ENCODE measurements at regions not wholly inside any gene's neighbourhood (a gene's known extent, or its start where the extent isn't known, plus 50 kb on each side); places are given as distances from the start of the nearest gene placed in this dataset.

DNA sequence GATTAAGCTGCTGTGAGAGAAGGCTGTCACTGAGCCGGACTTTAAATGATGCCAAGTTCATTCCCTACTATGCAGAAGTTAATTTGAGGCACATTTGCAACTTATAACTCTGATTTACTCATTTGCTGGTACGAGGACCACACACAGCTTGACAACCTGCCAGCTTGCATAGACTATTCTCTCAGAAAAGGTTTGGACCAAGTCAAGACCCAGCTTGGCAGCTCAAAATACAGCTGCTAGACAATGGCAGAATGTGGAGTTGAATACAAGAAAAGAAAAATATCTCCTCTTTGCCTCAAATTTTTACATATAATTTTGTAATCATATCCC is 338.9 kb downstream of the DHX15 start:
- H3K27me3 ChIP-seq (ENCODE audit: control insufficient read depth, insufficient read depth, low read length), result no peaks in the 10 kb centered on the region

DNA sequence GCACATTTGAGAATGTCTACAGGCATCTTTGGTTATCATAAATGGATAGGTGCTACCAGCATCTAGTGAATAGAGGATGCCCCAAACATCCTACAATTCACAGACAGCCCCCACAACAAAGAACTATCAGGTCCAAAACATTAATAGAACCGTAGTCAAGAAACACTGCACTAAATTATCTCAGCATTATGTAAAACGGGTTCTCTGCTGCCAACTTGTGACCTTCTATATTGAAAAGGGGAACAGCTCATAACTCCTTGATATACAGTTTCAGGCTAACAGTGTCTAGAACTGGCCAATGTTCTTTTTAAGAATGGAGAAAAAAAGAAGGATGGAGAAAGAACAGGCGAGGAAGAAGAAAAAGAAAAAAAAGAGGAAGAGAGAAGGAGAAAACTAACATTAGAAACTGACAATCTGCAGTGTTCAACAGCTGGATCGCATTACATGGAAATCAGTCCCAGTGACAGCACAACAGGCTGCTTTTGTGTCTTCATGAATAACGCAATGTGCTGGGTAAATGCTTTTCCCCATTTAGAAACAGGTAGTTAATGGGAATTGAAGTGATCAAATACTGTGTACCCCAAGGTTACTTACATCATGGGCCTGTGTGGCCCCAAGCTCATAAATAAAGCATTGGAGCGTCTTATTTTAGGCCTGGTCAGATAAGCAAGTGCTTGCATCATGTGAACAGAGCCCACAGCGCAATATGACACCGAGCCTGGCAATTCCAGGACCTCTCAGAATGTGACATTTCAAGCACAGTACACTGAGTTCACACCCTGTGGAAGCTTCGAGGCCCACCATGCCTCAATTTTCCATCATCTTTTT is 339.5 kb downstream of the DHX15 start:
- H3K27ac ChIP-seq (ENCODE audit: low read depth, low read length), result no peak overlapping the region
- H3K9me3 ChIP-seq (ENCODE audit: control insufficient read depth, insufficient read depth, low read depth, low read length), result no peaks in the 10 kb centered on the region
- no peaks in the 10 kb centered on the region for H3K36me3 ChIP-seq (ENCODE audit: control insufficient read depth, insufficient read depth, low read length)
- H3K9ac ChIP-seq (ENCODE audit: low read length), result no peak overlapping the region
- H3K27me3 ChIP-seq (ENCODE audit: control insufficient read depth, insufficient read depth, low read length), result no peaks in the 10 kb centered on the region
- H3K4me1 ChIP-seq (ENCODE audit: control insufficient read depth, insufficient read depth, low read length), result peaks cover 15% of the 10 kb centered on the region
- H3K4me3 ChIP-seq (ENCODE audit: low read depth, low read length), result no peak overlapping the region

More for the DNA sequence above, 338.9 kb downstream of the DHX15 start:
- Histone ChIP-seq H3K9me3 (ENCODE audit: control insufficient read depth, insufficient read depth, low read depth, low read length) (no peaks in the 10 kb centered on the region), H3K4me3 (ENCODE audit: low read depth, low read length) (no peak overlapping the region), H3K36me3 (ENCODE audit: control insufficient read depth, insufficient read depth, low read length) (no peaks in the 10 kb centered on the region), H3K9ac (ENCODE audit: low read length) (no peak overlapping the region), H3K27ac (ENCODE audit: low read depth, low read length) (no peak overlapping the region), H3K4me1 (ENCODE audit: control insufficient read depth, insufficient read depth, low read length) (peaks cover 15% of the 10 kb centered on the region)

DNA sequence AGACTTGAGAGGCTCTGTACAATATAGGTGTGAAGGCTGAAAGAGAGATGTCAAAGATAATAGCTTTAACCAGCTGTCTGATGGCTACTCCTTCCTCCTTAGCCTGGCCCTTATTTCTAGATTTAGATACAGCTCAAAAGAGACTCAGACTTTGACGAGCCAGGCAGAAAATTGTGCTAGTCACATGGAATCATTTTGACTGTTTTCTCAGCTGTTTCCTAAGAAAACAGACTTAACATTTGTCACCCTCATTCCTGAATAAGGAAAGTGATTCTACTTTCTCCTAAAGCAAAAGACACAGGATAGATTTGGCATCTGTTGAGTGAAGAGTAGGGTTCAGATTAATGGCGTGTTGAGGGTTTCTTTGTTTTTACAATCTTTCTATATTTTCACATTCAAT is 340.7 kb downstream of the DHX15 start:
- H3K9ac ChIP-seq (ENCODE audit: low read length), result no peak overlapping the region
- H3K4me3 ChIP-seq (ENCODE audit: low read depth, low read length), result no peak overlapping the region
- H3K36me3 ChIP-seq (ENCODE audit: control insufficient read depth, insufficient read depth, low read length), result no peaks in the 10 kb centered on the region
- H3K27me3 ChIP-seq (ENCODE audit: control insufficient read depth, insufficient read depth, low read length), result no peaks in the 10 kb centered on the region
- H3K27ac ChIP-seq (ENCODE audit: low read depth, low read length), result no peak overlapping the region
- peaks cover 12% of the 10 kb centered on the region for H3K4me1 ChIP-seq (ENCODE audit: control insufficient read depth, insufficient read depth, low read length)
- no peaks in the 10 kb centered on the region for H3K9me3 ChIP-seq (ENCODE audit: control insufficient read depth, insufficient read depth, low read depth, low read length)

DNA sequence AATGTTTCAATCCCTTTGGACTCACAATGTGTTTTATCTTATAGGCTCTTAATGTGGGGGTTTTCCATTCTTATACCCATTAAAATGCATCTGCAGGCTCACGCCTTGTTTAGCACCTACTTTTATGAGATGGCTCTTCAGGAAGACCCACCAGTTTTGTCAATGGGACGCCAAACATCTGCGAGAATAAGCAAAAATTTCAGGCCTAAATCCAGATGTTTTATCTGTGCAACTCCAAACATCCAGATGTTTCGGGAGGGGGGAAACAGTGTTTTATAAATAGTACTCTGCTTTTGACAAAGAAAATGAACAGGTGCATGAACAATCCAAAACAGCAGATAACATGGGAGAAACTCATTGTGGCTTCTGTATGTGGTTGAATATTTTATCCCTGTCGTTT is 342.8 kb downstream of the DHX15 start:
- Histone ChIP-seq H3K4me3 (ENCODE audit: low read depth, low read length) (no peak overlapping the region), H3K9ac (ENCODE audit: low read length) (no peak overlapping the region), H3K36me3 (ENCODE audit: control insufficient read depth, insufficient read depth, low read length) (no peaks in the 10 kb centered on the region), H3K9me3 (ENCODE audit: control insufficient read depth, insufficient read depth, low read depth, low read length) (no peaks in the 10 kb centered on the region), H3K27me3 (ENCODE audit: control insufficient read depth, insufficient read depth, low read length) (no peaks in the 10 kb centered on the region), H3K4me1 (ENCODE audit: control insufficient read depth, insufficient read depth, low read length) (peaks cover 8% of the 10 kb centered on the region), H3K27ac (ENCODE audit: low read depth, low read length) (no peak overlapping the region)

DNA sequence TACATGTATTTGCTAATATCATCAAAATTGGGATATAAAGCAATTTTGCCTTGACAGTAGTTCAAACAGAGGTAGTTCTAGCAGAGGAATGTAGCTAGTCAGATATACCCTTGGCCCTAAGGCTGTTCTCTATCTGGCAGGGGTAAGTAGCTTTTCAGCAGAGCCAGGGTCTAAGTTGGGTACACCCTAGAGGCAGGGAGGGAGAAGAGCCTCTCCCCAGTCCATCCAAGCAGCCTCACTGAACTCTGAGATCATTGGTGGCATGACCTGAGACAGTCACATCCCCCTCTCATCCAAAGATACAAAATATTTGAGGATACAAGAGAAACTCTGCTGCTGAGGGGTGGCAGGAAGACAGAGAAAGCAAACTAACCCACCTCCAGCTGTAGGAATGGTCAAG is 343.7 kb downstream of the DHX15 start:
- H3K9ac ChIP-seq (ENCODE audit: low read length), result no peak overlapping the region
- H3K36me3 ChIP-seq (ENCODE audit: control insufficient read depth, insufficient read depth, low read length), result no peaks in the 10 kb centered on the region
- no peaks in the 10 kb centered on the region for H3K27me3 ChIP-seq (ENCODE audit: control insufficient read depth, insufficient read depth, low read length)
- H3K9me3 ChIP-seq (ENCODE audit: control insufficient read depth, insufficient read depth, low read depth, low read length), result no peaks in the 10 kb centered on the region
- no peak overlapping the region for H3K27ac ChIP-seq (ENCODE audit: low read depth, low read length)
- peaks cover 11% of the 10 kb centered on the region for H3K4me1 ChIP-seq (ENCODE audit: control insufficient read depth, insufficient read depth, low read length)
- H3K4me3 ChIP-seq (ENCODE audit: low read depth, low read length), result no peak overlapping the region

DNA sequence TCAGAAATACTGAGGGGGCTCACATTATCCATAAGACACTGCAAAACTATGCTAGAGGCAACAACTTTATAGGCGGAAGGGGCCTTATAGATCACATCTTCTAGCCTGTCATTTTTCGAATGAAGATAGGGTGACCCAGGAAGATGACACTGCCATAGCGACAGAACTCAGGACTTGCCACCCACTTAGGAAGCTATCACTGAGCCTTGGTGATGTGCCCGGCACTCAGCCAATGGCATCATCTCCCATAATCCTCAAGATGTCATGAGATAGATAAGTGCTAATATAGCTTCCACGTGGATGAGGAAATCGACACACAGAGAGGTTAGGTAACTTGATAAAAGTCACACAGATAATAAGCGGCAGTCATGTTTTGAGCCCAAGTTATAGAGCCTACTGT is 346.6 kb downstream of the DHX15 start:
- Histone ChIP-seq H3K27me3 (ENCODE audit: control insufficient read depth, insufficient read depth, low read length) (no peaks in the 10 kb centered on the region), H3K27ac (ENCODE audit: low read depth, low read length) (no peak overlapping the region), H3K4me1 (ENCODE audit: control insufficient read depth, insufficient read depth, low read length) (0 out of 2 replicates have a peak, but pooled peaks cover 8% of the 10 kb centered on the region), H3K4me3 (ENCODE audit: low read depth, low read length) (no peak overlapping the region), H3K9ac (ENCODE audit: low read length) (no peak overlapping the region), H3K9me3 (ENCODE audit: control insufficient read depth, insufficient read depth, low read depth, low read length) (no peaks in the 10 kb centered on the region), H3K36me3 (ENCODE audit: control insufficient read depth, insufficient read depth, low read length) (no peaks in the 10 kb centered on the region)

DNA sequence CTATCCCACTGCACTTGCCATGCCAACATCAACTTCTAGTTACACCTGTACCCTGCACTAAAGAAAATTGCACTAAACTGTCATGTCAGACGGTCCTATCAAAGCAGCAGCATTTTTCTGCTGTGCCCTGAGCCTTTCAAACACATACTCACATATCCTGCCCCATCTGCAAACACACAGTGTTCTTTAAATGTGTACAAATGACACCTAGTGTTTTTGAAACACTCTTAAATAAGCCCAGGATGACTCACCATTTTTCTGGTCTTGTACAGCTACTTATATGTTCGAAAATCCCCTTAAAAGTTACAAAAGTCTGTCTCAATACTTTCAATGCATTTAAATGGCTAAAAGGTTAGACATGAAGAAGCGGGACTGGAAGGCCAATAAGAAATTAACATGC is 346.7 kb upstream of the PPARGC1A start:
- Histone ChIP-seq H3K27ac (ENCODE audit: low read depth, low read length) (no peak overlapping the region), H3K9ac (ENCODE audit: low read length) (no peak overlapping the region), H3K27me3 (ENCODE audit: control insufficient read depth, insufficient read depth, low read length) (no peaks in the 10 kb centered on the region), H3K36me3 (ENCODE audit: control insufficient read depth, insufficient read depth, low read length) (no peaks in the 10 kb centered on the region), H3K4me1 (ENCODE audit: control insufficient read depth, insufficient read depth, low read length) (0 out of 2 replicates have a peak, but pooled peaks cover 8% of the 10 kb centered on the region), H3K9me3 (ENCODE audit: control insufficient read depth, insufficient read depth, low read depth, low read length) (no peaks in the 10 kb centered on the region), H3K4me3 (ENCODE audit: low read depth, low read length) (no peak overlapping the region)

DNA sequence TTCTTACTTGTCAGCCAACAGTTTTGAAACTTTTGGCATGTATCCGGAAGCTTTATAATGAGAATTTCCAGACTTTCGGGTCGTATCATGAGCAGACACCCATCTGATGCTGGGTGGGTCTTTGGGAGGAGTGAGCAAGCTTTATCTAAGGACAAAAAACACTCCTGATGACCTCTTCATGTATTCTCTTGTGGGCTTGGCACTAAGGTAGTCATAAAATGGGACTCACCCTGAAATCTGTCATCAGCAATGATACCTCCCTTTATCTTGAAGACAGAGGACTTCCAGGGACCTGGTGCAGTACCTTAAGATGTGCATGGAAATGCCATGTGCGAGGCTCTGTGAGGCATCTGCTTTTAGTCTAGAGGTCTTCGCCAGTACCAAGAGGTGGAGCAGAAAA is 346.3 kb upstream of the PPARGC1A start:
- no peaks in the 10 kb centered on the region for H3K27me3 ChIP-seq (ENCODE audit: control insufficient read depth, insufficient read depth, low read length)
- no peak overlapping the region for H3K27ac ChIP-seq (ENCODE audit: low read depth, low read length)
- H3K4me1 ChIP-seq (ENCODE audit: control insufficient read depth, insufficient read depth, low read length), result 0 out of 2 replicates have a peak, but pooled peaks cover 8% of the 10 kb centered on the region
- H3K36me3 ChIP-seq (ENCODE audit: control insufficient read depth, insufficient read depth, low read length), result no peaks in the 10 kb centered on the region
- H3K9ac ChIP-seq (ENCODE audit: low read length), result no peak overlapping the region
- no peak overlapping the region for H3K4me3 ChIP-seq (ENCODE audit: low read depth, low read length)
- H3K9me3 ChIP-seq (ENCODE audit: control insufficient read depth, insufficient read depth, low read depth, low read length), result no peaks in the 10 kb centered on the region

DNA sequence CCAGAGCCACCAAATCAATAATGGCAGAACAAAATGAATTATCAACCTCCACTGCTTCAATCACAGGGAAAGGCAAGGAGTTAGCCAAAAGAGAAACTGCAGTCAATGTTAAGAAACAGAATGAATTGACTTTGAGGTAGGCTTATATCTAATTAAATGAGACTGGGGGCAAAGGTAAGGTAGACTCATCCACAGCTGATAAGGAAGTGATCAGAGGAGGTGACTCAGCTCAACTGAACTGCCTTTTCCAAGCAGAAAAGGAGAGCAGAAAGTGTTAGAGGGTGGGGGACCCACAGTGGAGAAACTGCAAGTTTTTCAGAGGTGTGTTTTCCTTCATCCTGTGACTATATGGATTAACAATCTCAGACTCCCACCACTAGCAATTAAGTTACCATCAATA is 345.8 kb upstream of the PPARGC1A start:
- H3K27ac ChIP-seq (ENCODE audit: low read depth, low read length), result no peak overlapping the region
- H3K9me3 ChIP-seq (ENCODE audit: control insufficient read depth, insufficient read depth, low read depth, low read length), result no peaks in the 10 kb centered on the region
- no peak overlapping the region for H3K4me3 ChIP-seq (ENCODE audit: low read depth, low read length)
- no peaks in the 10 kb centered on the region for H3K36me3 ChIP-seq (ENCODE audit: control insufficient read depth, insufficient read depth, low read length)
- no peak overlapping the region for H3K9ac ChIP-seq (ENCODE audit: low read length)
- 0 out of 2 replicates have a peak, but pooled peaks cover 8% of the 10 kb centered on the region for H3K4me1 ChIP-seq (ENCODE audit: control insufficient read depth, insufficient read depth, low read length)
- no peaks in the 10 kb centered on the region for H3K27me3 ChIP-seq (ENCODE audit: control insufficient read depth, insufficient read depth, low read length)

DNA sequence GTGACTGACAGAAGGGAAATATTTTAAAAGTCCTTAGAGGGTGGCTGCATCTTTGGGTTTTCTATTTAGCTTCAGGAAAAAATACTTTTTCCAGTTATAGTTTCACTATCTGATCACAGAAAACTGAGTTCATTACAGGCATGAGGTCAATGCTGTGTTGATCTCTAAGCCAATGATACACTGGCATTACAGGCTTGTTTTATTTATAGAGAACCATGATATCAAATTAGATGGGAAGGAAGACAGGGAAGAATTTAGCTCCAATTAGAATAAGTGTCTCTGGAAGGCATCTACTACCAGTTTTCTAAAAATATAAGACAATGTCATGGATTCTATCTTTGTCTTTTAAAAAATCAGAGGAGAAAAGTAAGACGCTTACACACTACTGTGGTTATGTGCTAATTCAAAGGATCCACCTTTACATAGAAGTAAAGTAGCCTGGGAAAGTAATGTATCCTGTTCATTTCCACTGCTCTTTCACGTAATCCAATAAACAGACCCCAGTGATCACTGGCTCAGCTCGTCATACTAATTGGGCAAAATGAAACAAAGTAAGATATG is 344.5 kb upstream of the PPARGC1A start:
- Histone ChIP-seq H3K4me1 (ENCODE audit: control insufficient read depth, insufficient read depth, low read length) (peaks cover 18% of the 10 kb centered on the region; the same call in 1 of the 2 replicates), H3K27ac (ENCODE audit: low read depth, low read length) (no peak overlapping the region), H3K4me3 (ENCODE audit: low read depth, low read length) (no peak overlapping the region), H3K9ac (ENCODE audit: low read length) (no peak overlapping the region), H3K27me3 (ENCODE audit: control insufficient read depth, insufficient read depth, low read length) (no peaks in the 10 kb centered on the region), H3K9me3 (ENCODE audit: control insufficient read depth, insufficient read depth, low read depth, low read length) (no peaks in the 10 kb centered on the region), H3K36me3 (ENCODE audit: control insufficient read depth, insufficient read depth, low read length) (no peaks in the 10 kb centered on the region)

DNA sequence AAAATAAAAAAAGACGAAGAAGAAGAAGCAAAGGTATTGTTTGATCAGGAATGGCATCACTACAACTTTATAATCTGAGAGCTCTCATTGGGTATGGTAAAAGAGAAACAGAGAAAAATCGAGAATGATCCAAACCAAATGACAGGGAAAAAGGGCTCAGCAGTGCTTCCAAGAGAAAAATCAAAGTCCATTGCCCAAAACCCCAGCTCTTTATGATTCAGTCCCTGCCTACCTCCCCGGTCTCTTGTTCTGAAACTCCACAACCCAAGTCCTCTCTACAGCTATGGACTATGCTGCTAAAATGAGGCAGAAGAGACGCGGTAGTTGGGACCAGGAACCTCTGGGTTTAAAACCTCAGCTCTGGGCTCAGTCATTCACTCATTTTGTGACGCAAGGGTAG is 341.1 kb upstream of the PPARGC1A start:
- no peak overlapping the region for H3K9ac ChIP-seq (ENCODE audit: low read length)
- no peaks in the 10 kb centered on the region for H3K9me3 ChIP-seq (ENCODE audit: control insufficient read depth, insufficient read depth, low read depth, low read length)
- H3K27me3 ChIP-seq (ENCODE audit: control insufficient read depth, insufficient read depth, low read length), result no peaks in the 10 kb centered on the region
- no peak overlapping the region for H3K27ac ChIP-seq (ENCODE audit: low read depth, low read length)
- no peak overlapping the region for H3K4me3 ChIP-seq (ENCODE audit: low read depth, low read length)
- no peaks in the 10 kb centered on the region for H3K36me3 ChIP-seq (ENCODE audit: control insufficient read depth, insufficient read depth, low read length)
- H3K4me1 ChIP-seq (ENCODE audit: control insufficient read depth, insufficient read depth, low read length), result peaks cover 17% of the 10 kb centered on the region; the same call in 1 of the 2 replicates

All from HUES6 (cell line).